Inferior parietal cortex (tissue), 1 donor: ENCODE measurements at regions not wholly inside any gene's neighbourhood (a gene's known extent, or its start where the extent isn't known, plus 50 kb on each side); places are given as distances from the start of the nearest gene placed in this dataset.

ENCODE experiments used
- DNase-seq: peaks from one replicate; pipeline ENCODE4 v3.0.0-alpha.2; 2016; ENCODE audit errors: extremely low spot score

- no peak for DNase-seq
Measured at GRCh38 chr14:101352567-101352966, 208.7 kb upstream of the DIO3 start.

DNA sequence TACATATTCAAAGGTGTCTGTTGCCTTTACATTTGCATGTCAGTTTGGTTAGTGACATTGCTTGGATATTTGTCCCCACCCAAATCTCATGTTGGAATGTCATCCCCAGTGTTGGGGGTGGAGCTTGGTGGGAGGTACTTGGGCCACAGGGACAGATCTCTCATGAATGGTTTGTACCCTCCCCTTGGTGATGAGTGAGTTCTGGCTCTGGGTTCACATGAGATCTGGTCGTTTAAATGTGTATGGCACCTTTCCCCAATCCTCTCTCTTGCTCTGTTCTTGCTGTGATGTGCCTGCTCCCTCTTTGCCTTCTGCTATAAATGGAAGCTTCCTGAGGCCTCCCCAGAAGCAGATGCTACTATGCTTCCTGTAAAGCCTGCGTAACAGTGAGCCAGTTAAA lies 207.9 kb upstream of the DIO3 start:
- no peak for DNase-seq

GRCh38 chr14:101354726-101355125 lies 206.6 kb upstream of the DIO3 start:
- no peak for DNase-seq

DNA sequence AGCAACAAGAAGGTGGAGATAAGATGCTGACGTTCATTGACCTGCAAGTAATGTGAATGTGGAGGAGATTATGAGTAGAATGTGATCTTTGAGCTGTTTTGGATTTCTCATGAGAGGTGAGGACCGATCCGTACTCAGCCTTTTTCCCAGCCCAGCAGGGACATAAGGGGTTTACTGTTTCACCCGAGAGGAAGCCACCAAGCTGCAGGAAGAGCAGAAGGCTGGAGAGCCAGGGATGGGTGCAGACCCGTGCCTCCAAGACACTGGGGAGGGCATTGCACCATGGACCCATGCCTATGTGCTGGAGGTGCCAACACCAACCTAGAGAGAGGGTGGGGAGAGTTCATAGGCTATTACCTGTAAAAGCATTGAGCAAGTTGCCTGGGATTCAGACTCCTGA lies 206.0 kb upstream of the DIO3 start:
- DNase-seq, result no peak

DNA sequence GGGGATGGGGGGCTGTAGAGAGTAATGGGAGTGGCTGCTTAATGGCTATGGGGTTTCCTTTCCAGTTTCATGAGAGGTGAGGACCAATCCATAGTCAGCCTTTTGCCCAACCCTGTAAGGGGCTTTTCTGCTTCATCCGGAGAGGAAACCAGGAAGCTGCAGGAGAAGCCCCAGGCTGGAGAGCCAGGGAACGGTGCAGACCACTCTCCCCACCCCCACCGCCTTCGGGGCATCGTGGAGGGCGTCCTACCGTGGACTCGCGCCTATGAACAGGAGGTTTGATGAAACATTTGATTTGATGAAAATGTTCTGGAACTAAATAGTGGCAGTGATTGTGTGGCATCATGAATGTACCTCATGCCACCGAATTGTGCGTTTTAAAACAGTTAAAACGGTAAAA lies 204.3 kb upstream of the DIO3 start:
- no peak for DNase-seq

- no peak for DNase-seq
Measured at GRCh38 chr14:101357559-101358319, 203.6 kb upstream of the DIO3 start.

DNA sequence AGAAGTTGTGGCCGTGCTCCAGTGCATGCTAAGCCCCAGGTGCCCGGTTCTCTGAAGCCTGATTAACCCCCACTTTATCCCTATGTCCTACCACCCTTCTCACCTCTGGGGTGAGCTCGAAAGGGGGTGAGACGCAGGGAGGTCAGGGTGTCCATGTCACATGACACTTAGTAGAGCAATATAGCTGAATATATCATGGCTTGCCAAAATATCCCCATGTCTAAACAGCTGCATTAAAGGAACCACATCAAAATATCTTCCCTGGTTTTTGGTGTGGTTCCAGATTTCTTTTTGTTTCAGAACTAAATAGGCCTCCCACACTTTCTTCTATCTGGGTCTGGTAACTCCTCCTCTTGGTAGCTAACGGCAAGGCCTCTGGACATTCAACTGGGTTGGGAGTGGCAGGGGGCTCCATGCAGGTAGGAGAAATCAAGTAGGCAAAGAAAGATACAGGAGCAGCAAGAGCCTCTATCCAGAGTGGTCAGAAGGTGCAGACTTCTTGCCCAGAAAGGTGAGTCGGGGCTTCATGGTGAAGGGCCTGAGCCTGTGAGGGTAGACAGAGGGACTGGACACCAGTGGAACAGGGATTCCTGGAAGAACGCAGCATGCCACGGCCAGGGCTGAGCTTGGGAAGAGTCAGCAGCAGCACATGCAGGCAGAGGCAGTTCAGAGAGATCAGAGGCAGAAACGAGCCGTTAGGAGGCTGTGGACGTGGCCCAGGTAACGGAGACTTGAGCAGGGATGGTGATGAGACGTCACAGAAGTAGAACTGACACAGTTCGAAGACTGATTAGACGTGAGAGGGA lies 202.8 kb upstream of the DIO3 start:
- DNase-seq, result no peak

DNA sequence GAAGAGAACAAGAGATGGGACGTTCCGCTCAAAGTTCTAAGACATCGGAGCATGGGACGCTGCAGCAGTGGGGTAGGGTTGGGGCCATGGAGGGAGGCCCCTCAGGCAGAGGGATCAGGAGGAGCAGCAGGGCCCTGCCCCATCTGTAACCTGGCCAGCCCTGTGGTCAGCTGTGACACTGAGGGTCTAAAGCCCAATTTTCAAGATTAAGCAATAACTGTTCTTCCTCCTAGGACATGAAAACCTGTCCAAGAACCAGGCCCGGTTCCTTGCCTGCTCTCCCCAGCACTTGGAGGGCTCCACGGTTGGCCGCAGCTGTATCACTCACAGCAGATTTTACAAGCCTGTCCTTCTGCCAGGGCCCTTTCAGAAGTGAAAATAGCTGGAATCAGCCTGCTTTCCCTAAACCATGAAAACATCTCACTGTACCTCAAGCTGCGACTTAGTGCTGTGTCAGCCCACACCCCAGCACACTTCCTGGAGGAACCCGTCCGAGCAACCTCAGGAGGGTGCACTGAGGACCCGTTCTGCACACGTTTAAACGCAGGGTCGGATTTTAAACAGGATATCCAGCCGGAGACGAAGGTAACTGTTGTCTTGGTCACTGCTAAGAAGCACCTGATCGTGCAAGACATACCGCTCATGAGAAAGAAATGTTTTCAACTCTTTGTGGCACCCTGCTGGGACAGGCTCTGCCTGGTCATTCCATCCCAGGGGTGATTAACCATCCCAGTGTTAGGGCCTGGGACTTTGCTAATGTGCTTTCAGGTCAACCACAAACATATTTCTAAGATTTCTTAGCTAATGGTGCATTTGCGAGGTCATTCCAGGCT lies 201.9 kb upstream of the DIO3 start:
- DNase-seq, result no peak

- DNase-seq, result no peak
Measured at GRCh38 chr14:101360054-101360911, 201.0 kb upstream of the DIO3 start.

DNA sequence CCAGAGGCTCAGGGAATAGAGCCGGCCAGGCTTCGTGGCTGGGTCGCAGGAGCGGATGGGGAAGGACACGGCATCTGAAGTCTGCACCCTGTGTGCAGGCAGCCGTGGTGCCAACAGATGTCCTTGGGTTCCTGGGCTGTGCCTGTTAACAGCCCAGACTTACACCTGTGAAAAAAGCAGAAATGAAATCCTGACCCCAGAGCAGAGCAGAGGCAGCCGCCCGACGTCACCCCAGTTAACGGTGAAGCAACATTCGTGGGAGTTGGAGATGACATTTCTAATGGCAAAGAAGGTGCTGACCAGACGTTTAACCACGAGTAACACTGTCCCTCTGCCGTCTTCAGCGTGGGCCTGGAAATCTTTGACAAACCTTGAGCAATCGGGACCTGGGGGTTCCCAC lies 200.3 kb upstream of the DIO3 start:
- no peak for DNase-seq

GRCh38 chr14:101361451-101362433 lies 199.6 kb upstream of the DIO3 start:
- no peak for DNase-seq

DNA sequence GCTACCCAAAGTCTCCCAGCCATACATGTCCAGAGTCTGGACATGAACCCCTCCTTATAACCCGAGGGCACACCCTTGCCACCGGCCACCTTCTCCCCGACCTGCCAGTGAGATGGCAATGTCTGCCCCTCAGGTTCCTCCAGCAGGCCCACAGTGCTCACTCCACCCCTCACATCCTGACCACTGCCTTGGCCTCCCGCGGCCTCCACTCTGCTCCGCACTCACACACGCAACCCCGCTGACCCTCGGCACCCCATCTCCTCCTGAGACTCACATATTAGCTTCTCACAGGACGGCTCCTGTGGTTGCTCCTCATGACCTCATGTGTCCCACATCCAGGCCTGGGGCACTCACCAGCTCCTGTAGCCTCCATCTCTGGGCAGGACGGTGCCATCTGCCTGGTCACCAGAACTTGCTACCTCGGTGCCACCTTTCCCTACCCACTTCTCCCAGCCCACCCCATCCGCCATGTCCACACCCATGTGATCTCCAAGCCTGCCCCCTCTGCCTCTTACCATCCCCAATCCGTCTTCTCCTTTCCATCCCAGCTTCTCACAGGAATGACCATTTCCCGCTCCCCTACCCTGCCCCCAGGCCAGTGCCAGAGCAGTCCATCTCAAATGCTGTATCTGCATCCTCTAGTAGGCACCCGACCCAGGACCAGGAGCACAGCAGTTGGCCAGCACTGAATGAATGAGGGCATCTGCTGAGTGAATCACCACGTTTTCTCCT lies 198.6 kb upstream of the DIO3 start:
- no peak for DNase-seq

DNA sequence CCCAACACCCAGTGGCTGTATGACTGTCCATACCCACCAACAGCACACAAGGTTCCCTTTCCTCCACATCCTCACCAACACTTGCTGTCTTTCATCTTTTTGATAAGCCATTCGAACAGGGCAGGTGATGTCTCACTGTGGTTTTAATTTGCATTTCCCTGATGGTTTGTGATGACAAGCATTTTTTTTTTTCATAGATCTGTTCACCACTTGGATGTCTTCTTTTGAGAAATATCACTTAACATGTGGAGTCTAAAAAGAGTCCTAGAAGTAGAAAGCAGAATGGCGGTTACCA lies 198.1 kb upstream of the DIO3 start:
- no peak for DNase-seq

DNA sequence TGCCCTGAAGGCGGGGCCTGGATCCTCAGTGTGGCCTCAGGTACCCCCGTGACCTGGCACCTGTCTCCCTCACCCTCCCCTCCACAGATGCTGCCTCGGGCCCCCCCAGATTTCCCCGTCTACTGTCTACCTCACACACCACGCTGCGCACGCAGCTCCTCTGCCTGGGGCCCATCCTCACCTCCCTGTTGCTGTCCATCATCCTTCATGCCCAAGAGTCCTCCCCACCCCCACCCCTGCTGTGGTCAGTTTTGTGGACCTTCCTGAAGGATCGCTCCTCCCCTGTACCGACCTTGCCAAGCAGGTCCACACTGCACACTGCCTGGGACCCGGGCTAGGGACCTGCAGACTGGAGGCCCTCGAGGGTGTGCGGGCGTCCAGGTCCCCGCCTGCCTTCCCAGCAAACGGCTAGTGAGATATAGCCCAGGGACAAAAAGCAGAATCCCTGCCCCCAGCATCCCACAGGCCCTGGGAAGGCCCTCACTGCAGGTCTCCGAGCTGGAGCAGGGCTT lies 197.4 kb upstream of the DIO3 start:
- no peak for DNase-seq

GRCh38 chr14:101364503-101365328 lies 196.6 kb upstream of the DIO3 start:
- DNase-seq, result no peak

DNA sequence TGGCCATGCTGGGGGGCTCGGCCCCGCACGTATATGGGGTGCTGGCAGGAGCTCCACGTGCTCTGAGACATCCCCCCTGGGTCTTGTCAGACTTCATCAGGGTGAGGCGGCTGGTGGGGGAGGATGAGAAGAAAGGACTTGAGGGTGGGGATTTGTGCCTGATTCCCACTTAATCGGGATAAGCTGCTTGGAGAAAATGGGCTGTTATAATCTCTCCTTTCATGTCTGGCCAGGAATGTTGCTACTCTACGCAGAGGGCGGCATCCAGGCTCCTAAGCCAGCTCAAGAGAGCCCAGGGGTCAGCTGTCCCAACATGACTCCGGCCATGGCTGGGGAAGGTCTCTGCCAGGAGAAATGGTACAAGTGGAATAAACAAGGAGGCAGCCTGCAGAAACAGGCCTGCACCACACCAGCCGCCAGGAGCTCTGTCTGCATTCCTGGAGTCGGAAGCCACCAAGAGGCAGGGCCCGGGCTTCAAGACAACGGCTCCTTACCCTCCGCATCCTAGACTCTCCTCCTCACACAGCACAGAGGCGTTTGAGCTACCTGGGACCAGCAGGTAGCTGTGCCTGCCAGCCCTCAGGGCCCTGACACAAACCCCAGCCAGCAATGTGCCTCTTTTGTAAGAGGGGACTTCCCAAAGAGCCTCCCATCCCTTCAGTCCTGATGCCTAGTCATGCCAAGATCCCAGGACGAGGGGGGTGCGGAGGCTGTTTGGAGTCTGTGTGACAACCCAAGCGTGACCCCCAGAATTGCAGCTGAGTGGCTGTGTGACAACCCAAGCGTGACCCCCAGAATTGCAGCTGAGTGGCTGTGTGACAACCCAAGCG lies 195.8 kb upstream of the DIO3 start:
- no peak for DNase-seq

- DNase-seq, result no peak
Measured at GRCh38 chr14:101367421-101368261, 193.7 kb upstream of the DIO3 start.
